ENCODE measurements at regions not wholly inside any gene's neighbourhood (a gene's known extent, or its start where the extent isn't known, plus 50 kb on each side); places are given as distances from the start of the nearest gene placed in this dataset.
A peak's percentile ranks its signal among the peaks of the same experiment; 100 is the strongest.
"Not testable (repeated sequence)": the region's sequence is repeated elsewhere in the genome, so short reads cannot be mapped to it uniquely, and the experiment has no call there.

DNA sequence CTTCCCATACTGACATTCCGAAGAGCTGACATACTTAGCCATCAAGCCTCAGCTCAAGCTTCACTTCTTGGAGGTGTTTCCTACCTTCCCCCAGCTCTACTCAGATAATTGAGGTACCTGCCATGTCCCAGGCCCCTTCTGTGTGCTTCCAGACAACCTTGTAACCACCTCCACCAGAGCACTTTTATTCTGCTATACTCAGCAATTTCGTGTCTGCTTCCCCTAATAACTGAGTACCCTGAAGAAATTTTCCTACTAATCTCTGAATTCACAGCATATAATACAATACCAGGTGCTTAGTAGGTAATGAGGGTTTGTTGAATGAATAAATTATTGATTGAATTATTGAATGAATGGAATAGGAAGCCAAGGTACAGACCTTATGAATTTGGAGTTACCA, 605.5 kb downstream of the MID1IP1 start:
- DNase-seq (ENCODE audit: low spot score): no peak

- DNase-seq (ENCODE audit: low spot score): no peak
Observed at GRCh38 chrX:39409246-39409917, 608.1 kb downstream of the MID1IP1 start.

DNA sequence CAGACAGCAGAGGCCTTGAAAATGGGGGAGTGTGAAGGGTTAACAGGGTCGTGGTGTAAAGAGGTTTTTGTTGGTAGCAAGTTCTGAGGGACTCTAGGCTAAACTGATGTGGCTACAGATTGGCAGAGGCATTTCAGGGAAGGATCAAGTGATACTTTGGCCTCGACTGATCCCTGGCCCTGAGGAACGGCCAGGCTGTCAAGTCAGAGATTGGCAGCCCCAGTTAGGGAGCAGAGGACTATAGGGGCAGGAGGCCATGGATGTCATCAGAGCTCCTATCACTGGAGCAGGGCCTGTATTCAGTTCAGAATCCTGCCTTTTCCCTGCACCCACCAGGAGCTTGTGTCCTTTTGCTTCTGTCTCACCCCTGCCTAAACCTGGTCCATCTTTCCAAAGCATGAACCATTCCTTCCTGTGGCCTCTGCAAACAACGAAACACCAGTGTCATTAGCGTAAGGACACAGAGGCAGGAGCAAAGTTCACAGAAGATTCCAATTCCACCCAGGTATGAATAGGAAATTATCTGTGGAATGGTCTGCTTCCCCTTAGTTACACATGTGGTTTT, 613.1 kb downstream of the MID1IP1 start:
- no peak for DNase-seq (ENCODE audit: low spot score)

- no peak for DNase-seq (ENCODE audit: low spot score)
Observed at GRCh38 chrX:39416547-39417260, 615.4 kb downstream of the MID1IP1 start.

GRCh38 chrX:39418254-39418704, 617.0 kb downstream of the MID1IP1 start:
- no peak for DNase-seq (ENCODE audit: low spot score)

DNA sequence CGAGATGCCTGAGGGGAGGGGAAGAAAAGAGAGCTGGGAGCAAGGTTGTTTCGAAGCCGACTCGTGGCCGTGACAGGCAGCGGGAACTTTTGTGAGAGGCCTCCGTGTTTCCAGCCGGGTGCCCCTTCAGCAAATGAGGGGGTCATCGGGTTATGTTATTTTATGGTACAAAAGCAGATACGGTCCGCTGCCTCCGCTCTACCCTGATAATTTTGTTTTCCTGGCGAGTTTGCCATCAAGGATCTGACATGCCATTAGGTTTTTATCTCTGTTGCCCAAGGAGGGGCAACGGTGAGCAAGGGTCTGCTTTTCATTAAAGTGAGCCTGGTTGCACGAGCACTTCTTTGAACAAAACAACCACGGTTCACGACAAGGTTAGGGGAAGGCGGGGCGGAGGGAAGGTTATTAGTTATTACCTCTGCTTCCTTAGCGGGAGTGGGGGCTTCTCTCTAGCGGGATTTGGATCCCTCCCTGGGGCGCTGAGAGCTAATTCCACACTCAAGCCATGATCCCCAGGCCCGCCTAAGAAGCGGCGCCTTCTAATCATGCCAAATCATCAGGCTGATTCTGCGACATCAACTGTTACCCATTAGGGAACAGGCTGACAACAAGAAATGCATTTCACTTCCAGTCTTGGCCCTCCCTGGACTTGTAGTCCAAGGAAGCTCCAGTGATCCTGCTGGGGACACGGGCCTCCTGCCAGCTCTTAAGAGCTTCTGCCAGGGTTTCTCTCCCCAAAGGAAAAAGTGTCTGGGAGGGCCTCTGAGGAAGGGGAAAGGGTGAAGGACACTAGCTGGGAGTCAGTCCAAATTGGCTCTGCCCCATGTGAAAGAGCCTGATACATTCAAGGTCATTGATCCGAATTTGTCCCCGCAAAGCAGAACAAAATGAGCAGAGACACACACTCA, 617.7 kb downstream of the MID1IP1 start:
- no peak for DNase-seq (ENCODE audit: low spot score)

GRCh38 chrX:39421006-39421405, 619.7 kb downstream of the MID1IP1 start:
- DNase-seq (ENCODE audit: low spot score): peak; percentile 31

DNA sequence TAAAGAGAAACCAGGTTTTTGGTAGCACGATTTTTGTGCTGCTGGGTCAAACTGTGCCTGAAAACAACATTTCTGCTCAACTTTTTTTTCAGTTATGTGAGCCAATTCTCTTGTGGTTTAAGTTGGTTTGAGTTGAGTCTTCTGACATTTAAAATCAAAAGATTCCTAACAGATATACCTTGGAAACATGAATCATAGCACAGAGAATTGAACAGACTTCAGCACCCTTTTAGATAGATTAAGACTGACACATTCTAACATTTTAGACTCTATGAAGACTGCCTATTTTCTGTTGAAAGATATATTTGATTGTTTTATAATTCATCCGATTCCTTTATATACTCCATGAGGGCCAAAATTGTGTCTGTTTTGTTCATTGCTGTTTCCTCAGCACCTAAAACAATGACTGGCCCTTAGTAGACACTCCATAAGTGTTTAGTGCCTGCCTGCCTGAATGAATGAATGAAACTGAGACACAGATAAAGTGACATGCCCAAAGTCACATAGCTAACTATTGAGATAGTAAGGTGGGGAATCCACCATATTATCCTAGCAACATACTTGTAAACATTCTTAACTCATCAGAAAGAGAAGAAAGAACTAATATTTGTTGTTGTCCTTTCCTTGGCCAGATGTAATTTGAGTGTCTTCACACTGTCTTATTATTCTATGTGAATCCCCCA, 624.0 kb downstream of the MID1IP1 start:
- no peak for DNase-seq (ENCODE audit: low spot score)

GRCh38 chrX:39426101-39426500, 624.8 kb downstream of the MID1IP1 start:
- DNase-seq (ENCODE audit: low spot score): no peak

DNA sequence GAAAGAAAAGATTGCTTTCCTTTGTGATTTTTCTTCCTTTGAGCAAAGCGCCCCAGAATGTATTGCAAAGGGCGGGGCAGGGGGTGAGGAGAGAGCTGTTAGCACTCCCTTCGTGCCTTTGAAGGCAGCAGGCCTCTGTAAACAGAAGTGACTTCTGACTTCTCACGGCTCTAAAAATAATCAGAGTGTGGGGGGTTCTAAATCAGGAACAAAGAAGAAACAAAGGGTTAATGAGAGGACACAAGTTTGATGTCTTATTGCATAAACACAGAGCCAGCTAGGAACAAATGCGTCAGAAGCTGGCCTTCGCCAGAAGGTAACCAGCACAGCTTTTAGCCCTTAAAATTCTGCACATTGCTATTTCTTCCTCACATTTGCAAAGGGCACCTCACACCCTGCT, 626.2 kb downstream of the MID1IP1 start:
- DNase-seq (ENCODE audit: low spot score): no peak

DNA sequence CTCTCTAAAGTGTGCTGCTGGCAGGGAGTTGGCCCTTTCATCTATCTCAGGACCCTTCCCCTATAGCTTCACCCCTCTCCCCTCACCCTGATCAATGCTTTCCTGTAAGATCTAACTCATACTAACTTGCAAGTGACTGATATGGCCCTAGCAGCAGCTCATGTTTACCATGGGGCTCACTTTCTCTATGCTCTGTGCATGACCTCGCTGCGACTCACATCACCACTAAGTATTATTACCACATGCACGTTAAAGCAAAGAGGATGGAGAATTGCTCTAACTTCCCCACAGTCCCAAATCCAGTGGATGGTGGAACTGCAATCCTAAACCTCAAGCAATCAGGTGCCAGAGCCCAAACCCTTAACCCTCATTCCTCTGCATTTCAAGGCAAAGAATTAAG, 626.6 kb downstream of the MID1IP1 start:
- no peak for DNase-seq (ENCODE audit: low spot score)

- DNase-seq (ENCODE audit: low spot score): no peak
Observed at GRCh38 chrX:39430551-39430950, 629.3 kb downstream of the MID1IP1 start.

DNA sequence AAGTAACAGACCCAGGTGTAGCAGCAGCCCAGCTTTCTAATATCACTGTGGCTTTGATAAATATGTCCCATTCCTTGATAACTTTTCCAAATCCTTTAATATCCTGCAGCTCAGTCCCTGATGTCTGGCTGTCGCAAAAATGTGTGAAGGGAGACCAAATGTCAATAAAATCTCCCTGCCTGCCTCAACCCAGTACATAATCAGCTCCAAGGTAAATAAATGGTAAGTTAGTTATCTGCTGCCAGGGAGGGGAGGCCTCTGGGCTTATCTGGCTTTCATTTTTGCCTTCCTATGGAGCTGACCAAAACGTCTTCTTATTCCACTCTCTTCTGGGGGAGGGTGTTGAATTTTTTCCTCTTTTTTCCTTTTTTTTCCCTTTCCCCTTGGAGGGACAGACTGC, 630.6 kb downstream of the MID1IP1 start:
- no peak for DNase-seq (ENCODE audit: low spot score)

DNA sequence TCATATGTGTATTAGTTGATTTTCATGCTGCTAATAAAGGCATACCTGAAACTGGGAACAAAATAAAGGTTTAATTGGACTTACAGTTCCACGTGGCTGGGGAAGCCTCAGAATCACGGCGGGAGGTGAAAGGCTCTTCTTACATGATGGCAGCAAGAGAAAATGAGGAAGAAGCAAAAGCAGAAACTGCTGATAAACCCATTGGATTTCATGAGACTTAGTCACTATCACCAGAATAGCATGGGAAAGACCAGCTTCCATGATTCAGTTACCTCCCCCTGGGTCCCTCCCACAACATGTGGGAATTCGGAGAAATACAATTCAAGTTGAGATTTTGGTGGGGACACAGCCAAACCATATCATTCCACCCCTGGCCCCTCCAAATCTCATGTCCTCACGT, 633.4 kb downstream of the MID1IP1 start:
- not testable (repeated sequence) for DNase-seq (ENCODE audit: low spot score)

DNA sequence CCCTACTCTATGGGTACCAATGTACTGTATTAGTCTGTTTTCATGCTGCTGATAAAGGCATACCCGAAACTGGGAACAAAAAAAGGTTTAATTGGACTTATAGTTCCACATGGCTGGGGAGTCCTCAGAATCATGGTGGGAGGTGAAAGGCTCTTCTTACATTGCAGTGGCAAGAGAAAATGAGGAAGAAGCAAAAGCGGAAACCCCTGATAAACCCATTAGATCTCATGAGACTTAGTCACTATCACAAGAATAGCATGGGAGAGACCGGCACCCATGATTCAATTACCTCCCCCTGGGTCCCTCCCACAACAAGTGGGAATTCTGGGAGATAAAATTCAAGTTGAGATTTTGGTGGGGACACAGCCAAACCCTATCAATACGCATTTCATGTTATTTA, 635.3 kb downstream of the MID1IP1 start:
- not testable (repeated sequence) for DNase-seq (ENCODE audit: low spot score)

DNA sequence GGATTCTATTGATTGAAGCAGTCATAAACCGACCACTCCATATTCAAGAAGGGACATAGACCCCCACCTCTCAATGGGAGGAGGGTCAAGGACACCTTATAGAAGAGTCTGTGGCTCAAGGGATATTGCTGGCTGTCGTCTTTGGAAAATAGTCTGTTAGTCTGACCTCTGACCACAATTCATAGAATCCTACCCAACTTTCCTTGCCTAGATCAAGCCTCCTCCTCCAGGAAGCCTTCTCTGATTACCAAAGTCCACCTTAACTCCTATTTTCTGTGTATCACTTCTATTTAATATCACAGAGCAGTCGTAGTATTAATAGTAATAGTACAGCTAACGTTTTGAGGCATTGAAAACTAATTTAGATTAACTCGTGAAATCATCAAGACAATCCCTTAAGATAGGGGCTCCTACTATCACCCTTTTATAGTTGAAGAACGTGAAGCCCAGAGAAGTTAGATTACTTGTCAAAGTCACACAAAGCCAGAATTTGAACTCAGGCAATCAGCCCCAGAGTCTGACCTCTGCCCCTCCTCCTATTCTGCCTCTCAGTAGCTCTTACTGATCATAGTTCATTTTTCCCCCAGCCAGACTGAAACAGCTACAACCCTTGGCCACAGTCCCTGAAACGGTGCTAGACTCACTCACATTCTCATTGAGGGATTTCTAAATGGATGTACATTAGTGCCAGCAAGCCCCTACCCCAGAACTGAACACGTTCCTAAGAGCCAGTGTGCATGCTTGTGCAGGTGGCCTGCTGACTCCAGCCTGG, 636.6 kb downstream of the MID1IP1 start:
- DNase-seq (ENCODE audit: low spot score): no peak

DNA sequence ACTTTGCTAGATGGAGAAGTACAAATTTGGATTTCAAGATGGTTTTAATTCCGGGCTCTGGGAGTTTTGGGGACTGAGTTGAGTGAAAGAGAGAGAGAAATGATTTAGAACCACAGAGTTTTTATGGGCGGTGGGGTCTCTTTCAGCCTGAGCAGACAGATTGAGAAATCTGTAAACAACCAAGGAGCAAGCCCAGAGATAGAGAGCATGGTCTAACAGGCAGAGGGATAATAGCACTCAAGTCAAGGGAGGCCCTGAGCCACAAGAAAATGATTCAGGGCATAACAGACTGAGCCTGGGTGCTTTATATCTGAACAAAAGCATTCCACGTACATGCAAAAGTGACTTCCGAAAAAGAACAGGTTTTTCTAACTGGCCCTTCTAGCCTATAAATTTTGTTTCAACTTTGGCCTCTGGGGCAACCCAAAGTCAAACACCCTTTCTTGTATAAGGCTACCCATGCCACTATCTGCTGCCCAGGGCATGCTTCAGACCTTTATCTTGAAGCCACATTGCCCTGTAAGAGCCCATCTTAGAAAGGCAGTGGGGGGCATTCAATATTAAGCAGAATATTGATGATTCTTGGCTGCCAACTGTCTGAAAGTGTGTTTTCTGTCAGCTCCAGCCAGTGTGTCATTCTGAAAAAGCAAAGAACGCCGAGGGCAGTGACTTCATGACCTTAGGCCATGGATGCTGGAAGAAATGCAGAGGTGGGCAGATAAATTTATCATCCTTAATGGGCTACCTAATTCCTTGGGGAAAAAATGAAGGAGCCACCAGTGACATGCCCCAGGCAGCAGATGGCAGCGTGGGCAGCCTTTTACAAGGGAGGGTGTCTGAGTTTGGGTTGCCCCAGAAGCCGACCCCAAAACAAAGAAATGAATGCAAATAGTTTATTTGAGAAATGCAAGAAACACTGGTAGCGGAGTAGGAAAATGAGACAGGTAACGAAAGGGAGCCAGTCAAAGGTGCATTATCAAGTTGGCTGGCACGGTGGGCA, 637.6 kb downstream of the MID1IP1 start:
- no peak for DNase-seq (ENCODE audit: low spot score)

DNA sequence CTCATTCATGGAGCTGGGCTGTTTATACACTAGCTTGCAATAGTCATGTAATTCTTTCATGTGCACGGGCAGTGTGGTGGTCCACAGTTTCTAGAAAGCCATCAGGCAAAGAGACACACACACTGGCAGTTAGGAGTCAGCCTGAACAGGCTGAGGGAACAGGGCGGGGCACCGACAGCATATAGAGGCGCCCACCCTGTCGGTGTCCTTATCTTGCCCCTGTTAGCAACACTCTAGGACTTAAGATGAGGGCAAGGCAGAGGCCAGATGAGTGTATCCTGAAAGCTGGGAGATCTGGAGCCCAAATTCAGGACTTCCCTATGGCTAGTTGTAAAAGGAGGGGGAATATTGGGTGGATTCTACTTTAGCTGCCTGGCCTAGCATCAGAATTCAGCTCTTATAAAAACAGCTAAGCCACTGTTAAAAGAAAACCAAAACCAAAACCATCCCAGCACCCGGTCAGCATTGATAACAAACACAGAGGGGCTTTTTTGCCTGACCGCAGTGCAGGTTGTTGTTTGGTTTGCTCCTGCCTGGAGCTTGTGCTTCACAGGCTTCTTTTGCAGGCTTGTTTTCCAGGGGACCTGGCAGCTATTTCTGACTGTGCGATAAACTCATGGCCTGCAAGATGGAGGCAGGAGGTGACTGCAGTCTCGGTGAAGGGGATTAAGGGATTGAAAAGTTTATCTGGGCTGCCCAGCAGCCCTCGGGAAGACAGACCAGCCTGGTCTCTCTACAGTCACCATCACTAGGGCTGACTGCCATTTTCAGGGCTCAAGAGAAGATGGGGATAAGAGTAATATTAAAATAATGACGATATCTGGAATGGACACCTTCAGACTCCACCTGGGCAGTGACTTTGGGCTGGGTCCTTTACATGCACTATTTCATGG, 638.9 kb downstream of the MID1IP1 start:
- no peak for DNase-seq (ENCODE audit: low spot score)
